Esophagus muscularis mucosa (tissue), 4 donors: ENCODE measurements at regions not wholly inside any gene's neighbourhood (a gene's known extent, or its start where the extent isn't known, plus 50 kb on each side); places are given as distances from the start of the nearest gene placed in this dataset.

Experiments
- DNase-seq: peaks from one replicate; pipeline ENCODE4 v3.0.0-alpha.2; 2017; ENCODE audit errors: extremely low spot score
- H3K27ac ChIP-seq, 4 donors: fragments of 200-600 bp; sonication (generic); replicated peaks in 1 of 4; 1 replicate in 3 of 4; 2 replicates in 1 of 4; pipeline ENCODE4 v1.5.1; 2016 to 2019; ENCODE audit warnings: mild to moderate bottlenecking in 1 of 4
- H3K27me3 ChIP-seq, 4 donors: fragments of 200-600 bp; sonication (generic); one replicate each; pipeline versions ENCODE4 v1.5.1 to v1.6.0; 2016 to 2019
- H3K36me3 ChIP-seq, 4 donors: fragments of 200-600 bp; sonication (generic); one replicate each; pipeline ENCODE4 v1.5.1; 2016 to 2019
- H3K4me1 ChIP-seq, 4 donors: fragments of 200-600 bp; sonication (generic); one replicate each; pipeline ENCODE4 v1.5.1; 2016 to 2019
- H3K4me3 ChIP-seq, 4 donors: fragments of 200-600 bp; sonication (generic); 1 replicate in 2 of 4; 2 replicates in 2 of 4; pipeline ENCODE4 v1.5.1; 2016 to 2019; ENCODE audit warnings: mild to moderate bottlenecking in 4 of 4, moderate library complexity in 1 of 4
- H3K9me3 ChIP-seq, 4 donors: fragments of 200-600 bp; sonication (generic); 1 replicate in 3 of 4; 2 replicates in 1 of 4; pipeline ENCODE4 v1.5.1; 2016 to 2019
- CTCF ChIP-seq, 3 experiments: fragments of 200-600 bp in 2 of 3; fragments of 450-650 bp in 1 of 3; sonication (generic) in 2 of 3; IDR thresholded peaks; one replicate each; pipeline ENCODE4 v1.5.1; 2017 to 2019; ENCODE audit warnings: antibody characterized with exemption in 3 of 3, mild to moderate bottlenecking in 2 of 3, moderate library complexity in 1 of 3
- EP300 ChIP-seq: sonication (generic); formaldehyde crosslinking; IDR thresholded peaks from one replicate; pipeline ENCODE4 v1.6.1; 2017; ENCODE audit warnings: antibody characterized with exemption
- POLR2A ChIP-seq: fragments of 450-650 bp; IDR thresholded peaks from one replicate; pipeline ENCODE4 v1.6.1; 2017; ENCODE audit warnings: antibody characterized with exemption, moderate library complexity, mild to moderate bottlenecking, low read depth
- POLR2AphosphoS5 ChIP-seq, 2 donors: sonication (generic); formaldehyde crosslinking; IDR thresholded peaks; one replicate each; pipeline ENCODE4 v1.6.1; 2017; ENCODE audit warnings: antibody characterized with exemption in 2 of 2
- WGBS: methylation state at CpG from one replicate; pipeline ENCODE4 v1.1.5; 2018; 5-methylcytosine and 5-hydroxymethylcytosine counted together
- intact Hi-C: fragments of 100-400 bp; cut with DNase I; formaldehyde crosslinking; loops from one replicate; pipeline ENCODE4 v1.15.1; 2023

DNA sequence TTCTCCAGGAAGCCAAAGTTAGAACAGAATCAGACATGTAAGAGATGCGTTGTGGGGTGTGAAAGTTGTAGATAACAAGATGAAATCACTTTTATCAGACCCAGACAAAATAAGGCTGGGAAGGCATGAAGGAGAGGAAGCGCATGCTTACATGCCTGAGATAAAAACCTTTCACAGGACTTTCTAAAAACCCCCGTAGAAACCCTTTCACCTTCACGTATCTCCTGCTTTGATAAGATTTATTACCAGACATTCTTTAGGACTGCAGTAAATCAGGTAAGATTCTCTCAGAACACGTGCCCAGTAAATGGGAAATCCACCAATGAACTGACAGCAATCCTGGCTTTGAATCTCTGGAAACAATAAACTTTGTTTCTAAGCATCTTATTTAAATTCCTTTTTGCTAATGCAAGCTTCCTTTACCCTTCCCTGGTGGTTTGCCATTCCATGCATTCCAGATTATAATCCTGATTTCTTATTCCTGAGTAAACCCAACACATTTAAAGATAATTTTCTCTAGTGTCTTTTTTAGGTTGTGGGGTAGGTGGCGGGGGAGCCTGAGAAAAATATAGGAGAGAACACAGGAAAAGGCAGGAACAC is 254.6 kb upstream of the LDB2 start:
- no peaks in the 10 kb centered on the region for H3K27me3 ChIP-seq
- WGBS: 75% methylated on average over 6 of the region's 6 CpGs
- no peaks in the 10 kb centered on the region for H3K9me3 ChIP-seq
- H3K27ac ChIP-seq: no peak overlapping the region
- DNase-seq: no peak
- TF ChIP-seq POLR2A: no peak
- TF ChIP-seq CTCF (IDR thresholded peaks at IDR 0.05): no peak
- no peak for TF ChIP-seq EP300
- no peak for TF ChIP-seq POLR2AphosphoS5 (IDR thresholded peaks at IDR 0.05)
- H3K36me3 ChIP-seq: no peaks in the 10 kb centered on the region
- intact Hi-C loops: no loop called here
- no peak overlapping the region for H3K4me3 ChIP-seq
- H3K4me1 ChIP-seq: no peaks in the 10 kb centered on the region

DNA sequence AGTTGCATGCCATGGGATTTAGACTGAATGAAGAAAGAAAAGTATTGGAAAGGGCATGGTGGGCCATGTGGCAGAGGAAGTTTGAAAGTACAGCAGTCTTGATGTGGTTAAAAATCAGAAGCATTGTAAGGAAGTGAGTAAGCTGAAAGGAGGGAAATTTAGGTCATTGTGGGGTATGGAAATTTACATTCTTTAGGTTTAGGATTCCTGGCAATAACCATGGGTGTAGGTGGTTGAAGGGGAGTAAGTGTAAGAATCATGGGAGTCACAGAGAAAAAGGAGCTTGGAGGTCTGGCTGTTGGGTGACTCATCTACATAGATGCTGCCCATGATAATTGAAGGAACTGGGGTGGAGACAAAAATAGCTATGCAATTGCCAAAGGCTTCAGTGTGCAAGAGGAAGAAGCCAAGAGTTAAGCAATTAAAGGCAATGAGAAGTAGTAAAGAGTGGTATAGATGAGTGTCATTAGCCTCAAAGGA is 243.8 kb upstream of the LDB2 start:
- Histone ChIP-seq H3K27me3 (no peaks in the 10 kb centered on the region), H3K27ac (no peak overlapping the region), H3K36me3 (no peaks in the 10 kb centered on the region), H3K4me3 (no peak overlapping the region), H3K9me3 (peaks cover 0 to 27% (median 23%) of the 10 kb centered on the region in 4 donors), H3K4me1 (no peaks in the 10 kb centered on the region)
- intact Hi-C loops: no loop called here
- TF ChIP-seq POLR2AphosphoS5 (IDR thresholded peaks at IDR 0.05) (no peak), POLR2A (no peak), CTCF (IDR thresholded peaks at IDR 0.05) (no peak), EP300 (no peak)
- no peak for DNase-seq

GRCh38 chr4:17138847-17139246 is 240.4 kb upstream of the LDB2 start:
- Histone ChIP-seq H3K27me3 (no peaks in the 10 kb centered on the region), H3K9me3 (peaks cover 0 to 27% (median 23%) of the 10 kb centered on the region in 4 donors), H3K27ac (no peak overlapping the region), H3K4me3 (no peak overlapping the region), H3K36me3 (no peaks in the 10 kb centered on the region), H3K4me1 (no peaks in the 10 kb centered on the region)
- TF ChIP-seq POLR2AphosphoS5 (IDR thresholded peaks at IDR 0.05) (no peak), POLR2A (no peak), CTCF (IDR thresholded peaks at IDR 0.05) (no peak), EP300 (no peak)
- DNase-seq: no peak
- intact Hi-C loops: no loop called here

GRCh38 chr4:17134565-17134964 is 236.1 kb upstream of the LDB2 start:
- H3K36me3 ChIP-seq: no peaks in the 10 kb centered on the region
- TF ChIP-seq CTCF (IDR thresholded peaks at IDR 0.05) (no peak), POLR2A (no peak), POLR2AphosphoS5 (IDR thresholded peaks at IDR 0.05) (no peak), EP300 (no peak)
- no peaks in the 10 kb centered on the region for H3K27me3 ChIP-seq
- no peak overlapping the region for H3K27ac ChIP-seq
- intact Hi-C loops: no loop called here
- peaks cover 0 to 20% (median 19%) of the 10 kb centered on the region in 4 donors for H3K9me3 ChIP-seq
- DNase-seq: no peak
- H3K4me3 ChIP-seq: no peak overlapping the region
- H3K4me1 ChIP-seq: no peaks in the 10 kb centered on the region

GRCh38 chr4:17134100-17134499 is 235.7 kb upstream of the LDB2 start:
- TF ChIP-seq CTCF (IDR thresholded peaks at IDR 0.05) (no peak), POLR2AphosphoS5 (IDR thresholded peaks at IDR 0.05) (no peak), POLR2A (no peak)
- H3K9me3 ChIP-seq: peaks cover 0 to 18% (median 15%) of the 10 kb centered on the region in 4 donors
- H3K4me1 ChIP-seq: no peaks in the 10 kb centered on the region
- no peaks in the 10 kb centered on the region for H3K36me3 ChIP-seq
- H3K4me3 ChIP-seq: no peak overlapping the region
- no peak overlapping the region for H3K27ac ChIP-seq
- intact Hi-C loops: no loop called here
- no peaks in the 10 kb centered on the region for H3K27me3 ChIP-seq
- DNase-seq: no peak
- 72% methylated on average over 3 of the region's 3 CpGs for WGBS
